ENCODE measurements at regions not wholly inside any gene's neighbourhood (a gene's known extent, or its start where the extent isn't known, plus 50 kb on each side); places are given as distances from the start of the nearest gene placed in this dataset.

GRCh38 chr12:126193190-126193589 is 1128.0 kb downstream of the AACS start:
- DNase-seq (ENCODE audit: low spot score) = no peak

- no peak for DNase-seq (ENCODE audit: low spot score)
Measured at GRCh38 chr12:126196263-126196662, 1131.0 kb downstream of the AACS start.

- DNase-seq (ENCODE audit: low spot score) = no peak
Measured at GRCh38 chr12:126198516-126198915, 1133.3 kb downstream of the AACS start.

- DNase-seq (ENCODE audit: low spot score) = no peak
Measured at GRCh38 chr12:126198966-126199692, 1133.9 kb downstream of the AACS start.

- DNase-seq (ENCODE audit: low spot score) = no peak
Measured at GRCh38 chr12:126201981-126202537, 1136.8 kb downstream of the AACS start.

GRCh38 chr12:126204326-126204725 is 1139.1 kb downstream of the AACS start:
- DNase-seq (ENCODE audit: low spot score) = no peak

GRCh38 chr12:126210026-126210425 is 1144.8 kb downstream of the AACS start:
- no peak for DNase-seq (ENCODE audit: low spot score)

- no peak for DNase-seq (ENCODE audit: low spot score)
Measured at GRCh38 chr12:126210448-126210847, 1145.2 kb downstream of the AACS start.

GRCh38 chr12:126212824-126213223 is 1147.6 kb downstream of the AACS start:
- no peak for DNase-seq (ENCODE audit: low spot score)

GRCh38 chr12:126218697-126219096 is 1153.5 kb downstream of the AACS start:
- no peak for DNase-seq (ENCODE audit: low spot score)

- no peak for DNase-seq (ENCODE audit: low spot score)
Measured at GRCh38 chr12:126219139-126219538, 1153.9 kb downstream of the AACS start.

GRCh38 chr12:126219654-126220279 is 1154.5 kb downstream of the AACS start:
- no peak for DNase-seq (ENCODE audit: low spot score)

GRCh38 chr12:126224032-126224431 is 1158.8 kb downstream of the AACS start:
- no peak for DNase-seq (ENCODE audit: low spot score)

GRCh38 chr12:126228936-126229335 is 1163.7 kb downstream of the AACS start:
- DNase-seq (ENCODE audit: low spot score) = no peak

- DNase-seq (ENCODE audit: low spot score) = no peak
Measured at GRCh38 chr12:126232711-126233110, 1167.5 kb downstream of the AACS start.

- no peak for DNase-seq (ENCODE audit: low spot score)
Measured at GRCh38 chr12:126233625-126234024, 1168.4 kb downstream of the AACS start.

- no peak for DNase-seq (ENCODE audit: low spot score)
Measured at GRCh38 chr12:126243814-126244440, 1178.7 kb downstream of the AACS start.

- no peak for DNase-seq (ENCODE audit: low spot score)
Measured at GRCh38 chr12:126247936-126248335, 1182.7 kb downstream of the AACS start.

- no peak for DNase-seq (ENCODE audit: low spot score)
Measured at GRCh38 chr12:126248871-126249403, 1183.7 kb downstream of the AACS start.

- no peak for DNase-seq (ENCODE audit: low spot score)
Measured at GRCh38 chr12:126258190-126258589, 1193.0 kb downstream of the AACS start.

GRCh38 chr12:126262829-126263228 is 1197.6 kb downstream of the AACS start:
- DNase-seq (ENCODE audit: low spot score) = no peak

- DNase-seq (ENCODE audit: low spot score) = no peak
Measured at GRCh38 chr12:126268222-126268621, 1203.0 kb downstream of the AACS start.

- no peak for DNase-seq (ENCODE audit: low spot score)
Measured at GRCh38 chr12:126271159-126271558, 1205.9 kb downstream of the AACS start.
